ENCODE measurements at regions not wholly inside any gene's neighbourhood (a gene's known extent, or its start where the extent isn't known, plus 50 kb on each side); places are given as distances from the start of the nearest gene placed in this dataset.

DNA sequence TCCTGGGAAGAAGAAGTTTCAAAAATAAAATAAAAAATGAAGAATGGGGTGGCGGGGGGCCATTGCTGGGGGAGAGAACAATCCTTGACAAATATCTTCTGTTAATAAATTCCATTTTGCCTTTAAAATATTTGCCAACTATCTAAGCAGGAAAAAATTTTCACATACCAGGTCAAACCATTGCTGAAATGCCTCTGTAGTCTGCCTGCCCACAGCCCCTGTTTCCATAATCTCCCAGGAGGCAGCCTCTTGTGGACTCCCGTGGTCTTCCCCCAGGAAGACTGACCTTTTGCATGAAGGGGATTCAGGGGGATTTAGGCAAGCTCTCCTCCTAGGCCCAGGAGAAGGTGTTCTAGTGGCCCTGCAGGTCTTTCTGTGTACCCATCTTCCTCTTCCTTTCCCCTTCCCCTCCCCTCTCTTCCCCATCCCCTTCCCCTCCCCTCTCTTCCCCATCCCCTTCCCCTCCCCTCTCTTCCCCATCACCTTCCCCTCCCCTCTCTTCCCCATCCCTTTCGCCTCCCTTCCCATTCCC lies 61.0 kb downstream of the RPL37A start:
- no peak for TF ChIP-seq CTCF (IDR thresholded peaks at IDR 0.05; ENCODE audit: insufficient read depth, low read depth, low read length)
- H3K4me3 ChIP-seq (ENCODE audit: low read depth, low read length): no peak overlapping the region
- DNase-seq (ENCODE audit: low read depth): no peak

DNA sequence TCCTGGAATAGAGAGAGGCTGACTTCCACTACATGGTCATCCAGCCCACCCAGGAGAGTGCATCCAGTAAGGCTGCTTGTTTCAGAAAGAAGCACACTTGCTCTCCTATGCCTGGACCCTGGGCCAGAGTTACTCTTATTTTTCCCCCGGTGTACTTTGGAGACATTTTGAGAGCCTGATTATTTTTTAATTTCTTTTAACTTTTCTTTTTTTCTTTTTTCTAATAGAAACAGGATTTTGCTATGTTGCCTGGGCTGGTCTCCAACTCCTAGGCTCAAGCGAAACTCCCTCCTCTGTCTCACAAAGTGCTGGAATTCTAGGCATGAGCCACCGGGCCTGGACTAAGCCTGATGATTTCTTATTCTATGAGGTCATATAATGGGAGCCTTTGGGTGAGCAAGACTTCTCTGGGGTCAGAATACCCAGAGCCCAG lies 62.2 kb downstream of the RPL37A start:
- no peak for TF ChIP-seq CTCF (IDR thresholded peaks at IDR 0.05; ENCODE audit: insufficient read depth, low read depth, low read length)
- H3K4me3 ChIP-seq (ENCODE audit: low read depth, low read length): no peak overlapping the region
- DNase-seq (ENCODE audit: low read depth): peak; percentile 63

DNA sequence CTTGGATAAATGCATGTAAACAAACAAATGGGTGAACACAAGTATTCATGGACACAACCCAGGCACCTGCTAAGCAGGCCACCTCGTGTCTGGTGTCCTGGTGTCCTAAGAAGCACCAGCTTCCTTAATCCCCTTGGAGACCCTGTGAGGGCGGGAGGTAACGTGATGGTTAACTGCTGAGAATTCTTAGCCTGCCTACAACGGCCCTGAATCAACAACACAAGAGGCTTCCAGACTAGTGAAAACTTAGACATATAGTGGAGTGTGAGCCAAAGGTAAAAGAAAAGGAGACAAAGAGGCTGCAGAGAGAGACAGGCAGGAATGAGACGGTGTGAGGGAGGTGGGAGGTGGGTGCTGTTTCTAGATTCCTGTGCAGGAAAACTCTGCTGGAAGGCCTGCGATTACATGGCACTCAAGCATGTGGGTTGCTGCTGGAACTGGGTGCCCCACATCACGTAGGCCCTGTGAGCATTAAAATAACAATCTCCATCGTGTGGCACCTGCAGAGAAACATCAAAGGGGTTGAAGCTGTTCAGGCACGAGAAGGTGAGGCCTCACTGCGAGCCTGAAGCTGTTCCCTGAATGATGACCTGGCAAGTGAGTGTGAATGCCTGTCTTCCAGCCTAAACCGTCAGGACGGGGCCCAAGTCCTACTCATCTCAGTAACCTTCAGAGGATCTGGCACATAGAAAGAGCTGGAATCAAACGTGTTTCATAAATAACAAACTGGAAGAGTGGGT lies 64.2 kb downstream of the RPL37A start:
- no peak for DNase-seq (ENCODE audit: low read depth)
- H3K4me3 ChIP-seq (ENCODE audit: low read depth, low read length): no peak overlapping the region
- no peak for TF ChIP-seq CTCF (IDR thresholded peaks at IDR 0.05; ENCODE audit: insufficient read depth, low read depth, low read length)

DNA sequence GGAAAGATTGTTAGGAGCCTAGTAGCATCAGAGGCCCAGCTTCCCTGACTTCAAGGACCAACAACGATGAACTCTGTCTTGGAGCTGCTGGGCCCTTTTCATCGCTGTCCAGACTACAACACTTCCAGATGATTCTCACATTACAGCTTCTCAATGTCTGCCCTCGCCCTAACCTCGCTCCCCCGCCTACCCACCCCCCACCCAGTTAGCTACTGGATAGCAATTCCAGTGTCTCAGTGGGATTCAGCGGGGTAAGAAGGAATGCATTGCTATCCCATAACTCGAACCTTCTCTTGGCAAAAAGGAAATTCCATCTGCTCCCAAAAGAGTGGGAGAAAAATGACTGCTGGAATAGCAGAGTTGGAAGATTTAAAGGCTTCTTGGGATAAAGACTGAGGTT lies 65.0 kb downstream of the RPL37A start:
- no peak for DNase-seq (ENCODE audit: low read depth)
- H3K4me3 ChIP-seq (ENCODE audit: low read depth, low read length): no peak overlapping the region
- TF ChIP-seq CTCF (IDR thresholded peaks at IDR 0.05; ENCODE audit: insufficient read depth, low read depth, low read length): no peak

- DNase-seq (ENCODE audit: low read depth): no peak
- no peak for TF ChIP-seq CTCF (IDR thresholded peaks at IDR 0.05; ENCODE audit: insufficient read depth, low read depth, low read length)
- H3K4me3 ChIP-seq (ENCODE audit: low read depth, low read length): no peak overlapping the region
Observed at GRCh38 chr2:216564611-216565010, 66.0 kb downstream of the RPL37A start.

GRCh38 chr2:216565956-216566355 lies 67.3 kb upstream of the IGFBP2 start:
- no peak for TF ChIP-seq CTCF (IDR thresholded peaks at IDR 0.05; ENCODE audit: insufficient read depth, low read depth, low read length)
- H3K4me3 ChIP-seq (ENCODE audit: low read depth, low read length): no peak overlapping the region
- no peak for DNase-seq (ENCODE audit: low read depth)

DNA sequence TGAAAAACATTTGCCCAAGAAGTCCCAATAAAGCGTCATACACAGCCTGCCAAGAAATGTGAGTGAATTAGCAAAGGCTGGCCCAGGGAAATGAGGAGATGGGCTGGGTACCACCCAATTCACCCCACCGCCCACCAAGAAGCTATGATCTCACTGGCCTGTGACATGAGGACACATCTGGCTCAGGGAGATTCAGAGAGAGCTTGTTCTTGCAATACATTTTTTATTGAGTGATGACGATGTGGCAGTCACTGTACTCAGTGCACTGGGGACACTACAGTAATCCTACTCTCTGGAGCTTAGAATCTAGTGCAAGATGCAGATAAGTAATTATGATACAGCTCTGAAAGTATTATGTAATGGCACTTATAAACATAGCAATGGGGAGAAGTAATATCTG lies 64.6 kb upstream of the IGFBP2 start:
- TF ChIP-seq CTCF (IDR thresholded peaks at IDR 0.05; ENCODE audit: insufficient read depth, low read depth, low read length): no peak
- DNase-seq (ENCODE audit: low read depth): no peak

More for the DNA sequence above, 64.6 kb upstream of the IGFBP2 start:
- no peak overlapping the region for H3K4me3 ChIP-seq (ENCODE audit: low read depth, low read length)
